VCaP (cell line): ENCODE measurements at regions not wholly inside any gene's neighbourhood (a gene's known extent, or its start where the extent isn't known, plus 50 kb on each side); places are given as distances from the start of the nearest gene placed in this dataset.

ENCODE experiments used
- H3K27ac ChIP-seq: fragments of 450-650 bp; 2 replicates; pipeline ENCODE4 v1.5.1; 2017
- TF ChIP-seq, protein P1 (sequence below): fragments of 450-650 bp; conservative IDR thresholded peaks from 2 replicates; pipeline ENCODE4 v1.5.1; 2017; ENCODE audit warnings: mild to moderate bottlenecking, moderate library complexity

DNA sequence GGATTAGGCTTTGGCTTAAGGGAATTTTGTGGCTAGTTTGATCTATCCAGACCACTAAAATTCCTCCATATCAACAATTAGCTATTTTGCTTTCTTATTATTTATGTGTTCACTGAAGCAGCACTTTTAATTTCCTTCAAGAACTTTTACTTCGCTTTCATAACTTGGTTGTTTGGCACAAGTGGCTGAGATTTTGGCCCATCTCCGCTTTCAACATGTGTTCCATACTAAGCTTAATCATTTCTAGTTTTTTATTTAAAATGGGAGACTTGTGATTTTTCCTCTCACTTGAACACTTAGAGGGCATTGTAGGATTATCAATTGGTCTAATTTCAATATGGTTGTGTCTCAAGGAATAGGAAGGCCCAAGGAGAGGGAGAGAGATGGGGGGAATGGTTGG lies 102.4 kb upstream of the HSF2 start:
- TF ChIP-seq, protein P1, sequence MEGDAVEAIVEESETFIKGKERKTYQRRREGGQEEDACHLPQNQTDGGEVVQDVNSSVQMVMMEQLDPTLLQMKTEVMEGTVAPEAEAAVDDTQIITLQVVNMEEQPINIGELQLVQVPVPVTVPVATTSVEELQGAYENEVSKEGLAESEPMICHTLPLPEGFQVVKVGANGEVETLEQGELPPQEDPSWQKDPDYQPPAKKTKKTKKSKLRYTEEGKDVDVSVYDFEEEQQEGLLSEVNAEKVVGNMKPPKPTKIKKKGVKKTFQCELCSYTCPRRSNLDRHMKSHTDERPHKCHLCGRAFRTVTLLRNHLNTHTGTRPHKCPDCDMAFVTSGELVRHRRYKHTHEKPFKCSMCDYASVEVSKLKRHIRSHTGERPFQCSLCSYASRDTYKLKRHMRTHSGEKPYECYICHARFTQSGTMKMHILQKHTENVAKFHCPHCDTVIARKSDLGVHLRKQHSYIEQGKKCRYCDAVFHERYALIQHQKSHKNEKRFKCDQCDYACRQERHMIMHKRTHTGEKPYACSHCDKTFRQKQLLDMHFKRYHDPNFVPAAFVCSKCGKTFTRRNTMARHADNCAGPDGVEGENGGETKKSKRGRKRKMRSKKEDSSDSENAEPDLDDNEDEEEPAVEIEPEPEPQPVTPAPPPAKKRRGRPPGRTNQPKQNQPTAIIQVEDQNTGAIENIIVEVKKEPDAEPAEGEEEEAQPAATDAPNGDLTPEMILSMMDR = no peak
- H3K27ac ChIP-seq = no peak overlapping the region

DNA sequence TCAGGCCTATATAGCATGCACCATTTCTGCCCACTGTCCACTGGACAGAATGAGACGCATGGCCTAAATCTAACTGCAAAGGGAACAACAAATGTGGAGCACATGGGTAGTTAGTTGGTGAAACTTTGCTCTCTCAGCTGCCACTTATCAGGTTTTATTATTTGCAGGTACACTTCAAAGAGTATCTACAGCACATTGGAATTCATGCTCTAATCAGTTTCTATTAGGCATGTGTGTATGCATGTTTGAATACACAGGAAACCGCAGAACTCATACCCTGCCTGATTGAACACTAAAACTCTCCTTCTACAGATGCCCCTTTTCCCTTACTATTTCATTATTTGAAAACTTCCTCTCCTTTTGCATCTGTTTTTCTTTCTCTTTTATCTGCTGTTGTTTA lies 97.4 kb upstream of the HSF2 start:
- TF ChIP-seq, protein P1 = no peak

DNA sequence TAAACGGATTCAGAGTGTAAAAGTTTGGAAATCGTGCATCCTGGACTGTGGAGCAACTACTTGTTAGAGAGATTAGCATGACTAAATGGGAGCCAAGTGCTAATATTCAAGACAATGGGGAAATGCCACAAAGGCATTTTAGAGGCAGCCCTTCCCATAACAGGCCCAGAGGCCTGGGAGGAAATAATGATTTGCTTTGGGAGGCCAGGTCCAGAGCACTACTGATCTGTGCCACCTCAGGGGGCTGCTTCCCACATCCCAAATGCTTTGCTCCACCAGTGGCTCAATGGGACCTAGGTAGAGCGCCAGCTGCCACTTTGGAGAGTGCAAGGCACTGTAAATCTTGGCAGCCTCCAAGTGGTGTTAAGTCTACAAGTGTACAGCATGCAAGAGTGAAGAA lies 91.9 kb upstream of the HSF2 start:
- no peak overlapping the region for H3K27ac ChIP-seq
- TF ChIP-seq, protein P1 = no peak

More for the DNA sequence above, 97.4 kb upstream of the HSF2 start:
- no peak overlapping the region for H3K27ac ChIP-seq

DNA sequence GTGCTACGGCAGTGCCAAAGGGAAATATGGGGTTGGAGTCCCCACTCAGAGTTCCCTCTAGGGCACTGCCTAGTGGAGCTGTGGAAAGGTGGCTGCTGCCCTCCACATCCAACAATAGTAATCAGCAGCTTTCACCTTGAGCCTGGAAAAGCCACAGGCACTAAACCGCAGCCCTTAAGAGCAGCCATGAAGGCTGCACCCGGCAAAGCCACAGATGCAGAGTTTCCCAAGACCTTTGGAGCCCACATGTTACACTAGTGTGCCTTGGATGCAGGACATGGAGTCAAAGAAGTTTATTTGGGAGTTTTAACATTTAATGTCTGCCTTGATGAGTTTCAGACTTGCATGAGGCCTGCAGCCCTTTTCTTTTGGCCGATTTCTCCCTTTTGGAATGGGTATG lies 91.4 kb upstream of the HSF2 start:
- no peak overlapping the region for H3K27ac ChIP-seq
- TF ChIP-seq, protein P1 = no peak

DNA sequence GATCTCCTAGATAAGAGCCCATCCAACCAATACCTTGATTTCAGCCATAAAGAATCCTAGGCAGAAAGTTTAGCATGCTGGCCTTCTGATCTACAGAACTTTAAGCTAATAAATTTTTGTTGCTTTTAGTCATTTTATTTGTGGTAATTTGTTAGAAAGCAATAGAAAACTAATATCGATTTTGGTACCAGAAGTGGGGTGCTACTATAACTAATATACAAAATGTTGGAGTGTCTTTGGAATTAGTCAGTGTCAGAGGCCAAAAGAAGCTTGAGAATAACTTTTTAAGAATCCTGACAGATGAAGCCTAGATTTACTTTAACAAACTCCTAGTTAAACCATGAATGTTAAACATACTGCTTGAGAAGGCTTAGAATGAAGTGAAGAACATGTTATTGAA lies 83.6 kb upstream of the HSF2 start:
- TF ChIP-seq, protein P1 = no peak
- H3K27ac ChIP-seq = no peak overlapping the region

DNA sequence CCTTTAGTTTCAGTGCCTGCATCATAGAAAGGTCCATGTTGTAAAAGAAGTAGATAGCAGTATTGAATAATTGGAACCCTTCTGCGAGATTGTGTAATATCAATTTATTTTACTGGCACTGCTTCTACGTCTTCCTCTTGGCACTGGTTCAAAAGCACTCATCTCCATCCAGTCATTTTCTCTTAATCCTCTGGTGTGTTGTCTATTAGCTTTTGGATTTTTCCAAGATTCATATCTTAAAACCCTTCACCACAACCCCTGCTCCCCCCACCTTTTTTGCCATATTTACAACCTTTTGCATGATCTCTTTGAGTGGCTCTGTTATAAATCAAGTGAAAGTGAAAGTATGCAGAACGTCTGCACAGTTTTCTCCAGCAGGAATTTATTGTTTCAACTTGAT lies 76.6 kb upstream of the HSF2 start:
- TF ChIP-seq, protein P1 = no peak
- no peak overlapping the region for H3K27ac ChIP-seq

DNA sequence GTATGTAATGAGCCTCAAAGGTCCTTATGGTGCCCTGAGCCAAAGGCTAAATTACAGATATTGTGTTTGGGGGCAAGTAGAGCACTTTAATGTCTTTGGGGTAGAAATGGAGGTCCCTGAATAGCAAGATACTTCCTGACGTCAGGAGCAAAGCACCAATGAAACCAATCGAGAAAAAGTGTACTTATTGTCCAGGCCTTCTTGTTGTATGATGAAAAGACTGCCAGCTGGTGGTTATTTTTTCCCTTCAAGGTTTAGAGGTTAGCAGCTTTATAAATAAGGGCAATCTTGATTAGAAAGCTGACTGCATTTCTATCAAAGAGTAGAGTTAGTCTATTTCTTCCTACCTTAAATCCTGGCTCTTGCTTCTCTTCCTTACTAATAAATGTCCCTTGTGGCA lies 76.1 kb upstream of the HSF2 start:
- TF ChIP-seq, protein P1 = no peak
- H3K27ac ChIP-seq = no peak overlapping the region

DNA sequence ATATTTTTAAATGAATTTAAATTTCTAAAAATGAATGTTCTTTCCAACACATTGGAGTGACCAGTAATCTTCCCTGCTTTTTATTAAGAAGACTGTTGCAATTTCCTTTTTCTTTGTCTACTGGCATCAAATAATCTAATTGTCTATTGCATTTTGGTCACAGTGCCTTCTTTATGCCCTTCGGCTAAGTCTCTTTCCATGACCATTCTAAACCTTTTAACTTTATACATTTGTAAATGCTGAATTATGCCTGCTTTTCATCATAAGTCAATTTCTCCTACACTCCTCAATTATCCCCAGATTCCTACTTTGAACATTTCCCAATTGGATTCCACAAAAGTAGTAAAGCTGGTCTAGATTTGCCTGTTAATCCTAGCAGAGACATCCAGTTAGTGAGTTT lies 69.1 kb upstream of the HSF2 start:
- no peak overlapping the region for H3K27ac ChIP-seq
- TF ChIP-seq, protein P1 = no peak
